ENCODE measurements at regions not wholly inside any gene's neighbourhood (a gene's known extent, or its start where the extent isn't known, plus 50 kb on each side); places are given as distances from the start of the nearest gene placed in this dataset.
"Not testable (repeated sequence)": the region's sequence is repeated elsewhere in the genome, so short reads cannot be mapped to it uniquely, and the experiment has no call there.

- Histone ChIP-seq H3K4me3 (ENCODE audit: low read length) (no peak overlapping the region), H3K9me3 (ENCODE audit: low read length) (no peaks in the 10 kb centered on the region), H3K4me1 (ENCODE audit: insufficient read depth, low read length) (no peaks in the 10 kb centered on the region), H3K27me3 (ENCODE audit: insufficient read depth, low read length) (no peaks in the 10 kb centered on the region), H3K36me3 (ENCODE audit: insufficient read depth, low read length) (no peaks in the 10 kb centered on the region), H2AFZ (ENCODE audit: low read depth, low read length) (no peak overlapping the region)
These were observed 93.6 kb upstream of the TWIST2 start for GRCh38 chr2:238754259-238754658.

GRCh38 chr2:238761868-238762267, 86.0 kb upstream of the TWIST2 start:
- Histone ChIP-seq H3K27me3 (ENCODE audit: insufficient read depth, low read length) (no peaks in the 10 kb centered on the region), H3K4me3 (ENCODE audit: low read length) (no peak overlapping the region), H3K9me3 (ENCODE audit: low read length) (no peaks in the 10 kb centered on the region), H3K36me3 (ENCODE audit: insufficient read depth, low read length) (no peaks in the 10 kb centered on the region), H2AFZ (ENCODE audit: low read depth, low read length) (no peak overlapping the region), H3K4me1 (ENCODE audit: insufficient read depth, low read length) (no peaks in the 10 kb centered on the region)

GRCh38 chr2:238763471-238763995, 84.4 kb upstream of the TWIST2 start:
- no peaks in the 10 kb centered on the region for H3K4me1 ChIP-seq (ENCODE audit: insufficient read depth, low read length)
- H2AFZ ChIP-seq (ENCODE audit: low read depth, low read length) = no peak overlapping the region
- H3K36me3 ChIP-seq (ENCODE audit: insufficient read depth, low read length) = no peaks in the 10 kb centered on the region
- no peaks in the 10 kb centered on the region for H3K27me3 ChIP-seq (ENCODE audit: insufficient read depth, low read length)
- no peak overlapping the region for H3K4me3 ChIP-seq (ENCODE audit: low read length)
- H3K9me3 ChIP-seq (ENCODE audit: low read length) = no peaks in the 10 kb centered on the region

- Histone ChIP-seq H3K9me3 (ENCODE audit: low read length) (no peaks in the 10 kb centered on the region), H3K36me3 (ENCODE audit: insufficient read depth, low read length) (no peaks in the 10 kb centered on the region), H3K27me3 (ENCODE audit: insufficient read depth, low read length) (no peaks in the 10 kb centered on the region), H2AFZ (ENCODE audit: low read depth, low read length) (no peak overlapping the region), H3K4me1 (ENCODE audit: insufficient read depth, low read length) (no peaks in the 10 kb centered on the region), H3K4me3 (ENCODE audit: low read length) (no peak overlapping the region)
These were observed 82.3 kb upstream of the TWIST2 start for GRCh38 chr2:238765590-238765989.

- Histone ChIP-seq H3K4me3 (ENCODE audit: low read length) (no peak overlapping the region), H3K27me3 (ENCODE audit: insufficient read depth, low read length) (no peaks in the 10 kb centered on the region), H2AFZ (ENCODE audit: low read depth, low read length) (no peak overlapping the region), H3K36me3 (ENCODE audit: insufficient read depth, low read length) (no peaks in the 10 kb centered on the region), H3K9me3 (ENCODE audit: low read length) (no peaks in the 10 kb centered on the region), H3K4me1 (ENCODE audit: insufficient read depth, low read length) (no peaks in the 10 kb centered on the region)
These were observed 76.7 kb upstream of the TWIST2 start for GRCh38 chr2:238771218-238771617.

GRCh38 chr2:238771639-238772038, 76.2 kb upstream of the TWIST2 start:
- no peaks in the 10 kb centered on the region for H3K4me1 ChIP-seq (ENCODE audit: insufficient read depth, low read length)
- no peak overlapping the region for H3K4me3 ChIP-seq (ENCODE audit: low read length)
- no peaks in the 10 kb centered on the region for H3K27me3 ChIP-seq (ENCODE audit: insufficient read depth, low read length)
- no peak overlapping the region for H2AFZ ChIP-seq (ENCODE audit: low read depth, low read length)
- H3K9me3 ChIP-seq (ENCODE audit: low read length) = no peaks in the 10 kb centered on the region
- no peaks in the 10 kb centered on the region for H3K36me3 ChIP-seq (ENCODE audit: insufficient read depth, low read length)

GRCh38 chr2:238772635-238773297, 75.1 kb upstream of the TWIST2 start:
- no peaks in the 10 kb centered on the region for H3K27me3 ChIP-seq (ENCODE audit: insufficient read depth, low read length)
- H3K4me3 ChIP-seq (ENCODE audit: low read length) = no peak overlapping the region
- no peaks in the 10 kb centered on the region for H3K36me3 ChIP-seq (ENCODE audit: insufficient read depth, low read length)
- H2AFZ ChIP-seq (ENCODE audit: low read depth, low read length) = no peak overlapping the region
- no peaks in the 10 kb centered on the region for H3K9me3 ChIP-seq (ENCODE audit: low read length)
- no peaks in the 10 kb centered on the region for H3K4me1 ChIP-seq (ENCODE audit: insufficient read depth, low read length)

GRCh38 chr2:238773472-238773871, 74.4 kb upstream of the TWIST2 start:
- H3K27me3 ChIP-seq (ENCODE audit: insufficient read depth, low read length) = no peaks in the 10 kb centered on the region
- no peak overlapping the region for H2AFZ ChIP-seq (ENCODE audit: low read depth, low read length)
- no peaks in the 10 kb centered on the region for H3K4me1 ChIP-seq (ENCODE audit: insufficient read depth, low read length)
- no peak overlapping the region for H3K4me3 ChIP-seq (ENCODE audit: low read length)
- no peaks in the 10 kb centered on the region for H3K9me3 ChIP-seq (ENCODE audit: low read length)
- no peaks in the 10 kb centered on the region for H3K36me3 ChIP-seq (ENCODE audit: insufficient read depth, low read length)

GRCh38 chr2:238774071-238774470, 73.8 kb upstream of the TWIST2 start:
- no peaks in the 10 kb centered on the region for H3K36me3 ChIP-seq (ENCODE audit: insufficient read depth, low read length)
- H3K9me3 ChIP-seq (ENCODE audit: low read length) = no peaks in the 10 kb centered on the region
- H2AFZ ChIP-seq (ENCODE audit: low read depth, low read length) = no peak overlapping the region
- no peaks in the 10 kb centered on the region for H3K27me3 ChIP-seq (ENCODE audit: insufficient read depth, low read length)
- no peak overlapping the region for H3K4me3 ChIP-seq (ENCODE audit: low read length)
- H3K4me1 ChIP-seq (ENCODE audit: insufficient read depth, low read length) = no peaks in the 10 kb centered on the region

GRCh38 chr2:238774980-238775509, 72.8 kb upstream of the TWIST2 start:
- no peaks in the 10 kb centered on the region for H3K9me3 ChIP-seq (ENCODE audit: low read length)
- H3K27me3 ChIP-seq (ENCODE audit: insufficient read depth, low read length) = no peaks in the 10 kb centered on the region
- no peaks in the 10 kb centered on the region for H3K36me3 ChIP-seq (ENCODE audit: insufficient read depth, low read length)
- no peak overlapping the region for H3K4me3 ChIP-seq (ENCODE audit: low read length)
- no peak overlapping the region for H2AFZ ChIP-seq (ENCODE audit: low read depth, low read length)
- H3K4me1 ChIP-seq (ENCODE audit: insufficient read depth, low read length) = no peaks in the 10 kb centered on the region

- H2AFZ ChIP-seq (ENCODE audit: low read depth, low read length) = no peak overlapping the region
- H3K9me3 ChIP-seq (ENCODE audit: low read length) = no peaks in the 10 kb centered on the region
- no peaks in the 10 kb centered on the region for H3K36me3 ChIP-seq (ENCODE audit: insufficient read depth, low read length)
- no peak overlapping the region for H3K4me3 ChIP-seq (ENCODE audit: low read length)
- no peaks in the 10 kb centered on the region for H3K27me3 ChIP-seq (ENCODE audit: insufficient read depth, low read length)
- no peaks in the 10 kb centered on the region for H3K4me1 ChIP-seq (ENCODE audit: insufficient read depth, low read length)
These were observed 72.3 kb upstream of the TWIST2 start for GRCh38 chr2:238775591-238775990.

- Histone ChIP-seq H3K4me3 (ENCODE audit: low read length) (no peak overlapping the region), H3K27me3 (ENCODE audit: insufficient read depth, low read length) (no peaks in the 10 kb centered on the region), H3K9me3 (ENCODE audit: low read length) (no peaks in the 10 kb centered on the region), H3K4me1 (ENCODE audit: insufficient read depth, low read length) (no peaks in the 10 kb centered on the region), H3K36me3 (ENCODE audit: insufficient read depth, low read length) (no peaks in the 10 kb centered on the region), H2AFZ (ENCODE audit: low read depth, low read length) (no peak overlapping the region)
These were observed 71.7 kb upstream of the TWIST2 start for GRCh38 chr2:238776003-238776760.

- not testable (repeated sequence) for H3K27me3 ChIP-seq (ENCODE audit: insufficient read depth, low read length); H2AFZ ChIP-seq (ENCODE audit: low read depth, low read length); H3K4me1 ChIP-seq (ENCODE audit: insufficient read depth, low read length); H3K36me3 ChIP-seq (ENCODE audit: insufficient read depth, low read length); H3K9me3 ChIP-seq (ENCODE audit: low read length); H3K4me3 ChIP-seq (ENCODE audit: low read length)
These were observed 71.2 kb upstream of the TWIST2 start for GRCh38 chr2:238776761-238777046.
